ENCODE measurements at regions not wholly inside any gene's neighbourhood (a gene's known extent, or its start where the extent isn't known, plus 50 kb on each side); places are given as distances from the start of the nearest gene placed in this dataset.
A peak's percentile ranks its signal among the peaks of the same experiment; 100 is the strongest.

DNA sequence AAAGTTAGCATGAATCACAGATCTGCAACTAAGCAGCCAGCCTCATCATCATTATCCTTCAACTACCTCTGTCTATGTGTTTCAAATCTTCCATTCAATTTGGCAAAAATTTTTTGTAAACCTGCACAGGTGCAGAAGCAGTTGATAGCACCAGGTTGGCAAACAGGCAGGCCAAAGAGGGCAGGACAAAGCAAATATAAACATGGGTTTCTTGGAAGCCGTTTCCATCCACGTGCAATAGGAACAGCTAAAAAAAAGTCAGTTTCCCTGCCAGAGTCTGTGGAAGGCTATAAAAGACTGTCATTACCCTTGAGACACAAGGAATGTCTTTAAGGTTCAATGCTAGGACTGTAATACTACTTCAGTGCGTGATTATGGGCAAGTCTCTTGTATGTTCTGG is 253.2 kb downstream of the PDHA2 start:
- H3K4me3 Mint-ChIP-seq = peak overlapping the region in 1 of 7 donors; percentile 5
- Histone ChIP-seq H3K27me3 (ENCODE audit: insufficient read depth, low read length, poor library complexity, severe bottlenecking) (no peaks in the 10 kb centered on the region), H3K36me3 (ENCODE audit: insufficient read depth, low read length) (no peaks in the 10 kb centered on the region), H3K9me3 (ENCODE audit: low read length) (no peaks in the 10 kb centered on the region), H3K4me3 (ENCODE audit: low read length) (no peak overlapping the region), H3K4me1 (ENCODE audit: insufficient read depth, low read length) (no peaks in the 10 kb centered on the region), H3K27ac (ENCODE audit: low read depth, low read length) (no peak overlapping the region)
- DNase-seq = no peak
- no peaks in the 10 kb centered on the region for H3K4me1 Mint-ChIP-seq
- ChIA-PET POLR2A (no interaction called here), CTCF (no interaction called here)
- H3K36me3 Mint-ChIP-seq = peaks cover 0 to 1% (median 0%) of the 10 kb centered on the region in 3 donors
- no peak overlapping the region for H3K27ac Mint-ChIP-seq
- H3K27me3 Mint-ChIP-seq = no peaks in the 10 kb centered on the region
- H3K9me3 Mint-ChIP-seq = peaks cover 2 to 24% (median 4%) of the 10 kb centered on the region in 5 donors

DNA sequence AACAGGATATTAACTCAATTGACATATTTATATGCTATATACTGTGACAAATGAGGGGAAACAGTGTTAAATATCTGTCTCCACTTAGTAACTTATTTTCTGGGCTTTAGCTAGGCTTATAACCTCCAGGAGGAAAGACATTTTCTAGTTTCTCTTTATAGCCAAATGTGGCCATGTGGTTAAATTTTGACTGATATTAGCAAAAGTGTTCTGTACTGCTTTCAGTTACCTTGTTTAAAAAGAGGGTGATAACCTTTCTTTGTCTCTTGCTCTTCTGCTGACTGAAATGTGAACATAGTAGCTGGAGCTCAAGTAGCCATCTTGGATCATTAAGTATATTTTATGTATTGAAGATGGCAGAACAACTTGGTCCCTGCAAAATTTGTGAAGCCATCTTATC is 253.7 kb downstream of the PDHA2 start:
- Histone ChIP-seq H3K27ac (ENCODE audit: low read depth, low read length) (no peak overlapping the region), H3K4me1 (ENCODE audit: insufficient read depth, low read length) (no peaks in the 10 kb centered on the region), H3K4me3 (ENCODE audit: low read length) (no peak overlapping the region), H3K9me3 (ENCODE audit: low read length) (no peaks in the 10 kb centered on the region), H3K36me3 (ENCODE audit: insufficient read depth, low read length) (no peaks in the 10 kb centered on the region), H3K27me3 (ENCODE audit: insufficient read depth, low read length, poor library complexity, severe bottlenecking) (no peaks in the 10 kb centered on the region)
- Mint-ChIP-seq H3K4me1 (no peaks in the 10 kb centered on the region), H3K27ac (no peak overlapping the region), H3K9me3 (peaks cover 2 to 23% (median 4%) of the 10 kb centered on the region in 5 donors), H3K36me3 (peaks cover 0 to 1% (median 0%) of the 10 kb centered on the region in 3 donors), H3K27me3 (no peaks in the 10 kb centered on the region), H3K4me3 (no peak overlapping the region)
- ChIA-PET CTCF (no interaction called here), POLR2A (no interaction called here)
- DNase-seq = no peak

DNA sequence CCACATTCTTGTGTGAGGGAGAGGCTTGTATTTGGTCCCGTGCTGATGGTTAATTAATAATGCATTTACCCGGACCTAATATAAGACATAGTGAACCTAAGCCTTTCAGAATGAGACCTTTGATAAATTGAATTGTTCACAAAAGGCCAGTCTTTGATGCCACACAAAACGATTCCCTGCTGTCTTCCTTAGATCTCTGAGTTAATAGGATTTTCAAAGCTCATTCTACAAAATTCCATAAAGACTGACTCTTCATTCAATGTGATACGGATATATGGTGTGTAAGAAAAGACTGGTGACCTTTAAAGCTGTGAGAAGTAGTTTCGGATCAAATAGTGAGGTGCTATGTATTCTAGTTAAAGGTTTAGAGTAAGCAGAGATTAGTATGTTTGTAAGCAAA is 254.3 kb downstream of the PDHA2 start:
- Histone ChIP-seq H3K4me1 (ENCODE audit: insufficient read depth, low read length) (no peaks in the 10 kb centered on the region), H3K27ac (ENCODE audit: low read depth, low read length) (no peak overlapping the region), H3K4me3 (ENCODE audit: low read length) (no peak overlapping the region), H3K9me3 (ENCODE audit: low read length) (no peaks in the 10 kb centered on the region), H3K36me3 (ENCODE audit: insufficient read depth, low read length) (no peaks in the 10 kb centered on the region), H3K27me3 (ENCODE audit: insufficient read depth, low read length, poor library complexity, severe bottlenecking) (no peaks in the 10 kb centered on the region)
- Mint-ChIP-seq H3K4me3 (no peak overlapping the region), H3K27me3 (no peaks in the 10 kb centered on the region), H3K4me1 (no peaks in the 10 kb centered on the region), H3K27ac (no peak overlapping the region), H3K36me3 (peaks cover 0 to 1% (median 0%) of the 10 kb centered on the region in 3 donors), H3K9me3 (peaks cover 0 to 17% (median 2%) of the 10 kb centered on the region in 5 donors)
- POLR2A ChIA-PET = no interaction called here
- CTCF ChIA-PET = no interaction called here
- no peak for DNase-seq

DNA sequence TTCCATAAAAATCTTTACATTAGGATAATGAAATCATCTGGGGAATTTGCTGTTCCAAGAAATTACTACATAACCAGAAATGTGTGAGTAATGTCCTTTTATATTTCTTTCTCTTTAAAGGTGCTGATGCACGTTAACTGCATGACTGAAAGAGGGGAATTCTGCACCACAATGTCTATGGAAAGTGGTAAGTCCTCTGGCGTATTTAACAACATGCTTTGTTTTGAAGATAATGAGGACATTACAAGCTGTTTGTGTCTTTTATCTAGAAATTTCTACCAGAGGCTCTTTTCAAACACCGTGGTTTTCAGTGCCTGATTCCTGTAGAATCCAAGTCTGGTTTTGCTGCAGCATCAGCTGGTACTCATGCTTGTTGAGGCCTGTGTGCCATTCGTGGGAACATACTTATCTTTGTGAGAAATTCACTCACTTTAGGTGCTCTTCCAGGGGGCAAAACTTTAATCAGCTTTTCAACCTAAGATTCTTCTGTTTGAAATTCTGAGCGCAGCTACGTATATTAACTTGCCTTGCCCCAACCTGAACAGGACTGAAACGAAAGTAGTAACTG is 257.2 kb downstream of the PDHA2 start:
- ChIA-PET CTCF (no interaction called here), POLR2A (no interaction called here)
- no peak overlapping the region for H3K4me3 ChIP-seq (ENCODE audit: low read length)
- no peaks in the 10 kb centered on the region for H3K9me3 ChIP-seq (ENCODE audit: low read length)
- no peaks in the 10 kb centered on the region for H3K36me3 ChIP-seq (ENCODE audit: insufficient read depth, low read length)
- Mint-ChIP-seq H3K36me3 (no peaks in the 10 kb centered on the region), H3K9me3 (peaks cover 0 to 20% (median 9%) of the 10 kb centered on the region in 5 donors), H3K4me1 (no peaks in the 10 kb centered on the region), H3K27me3 (no peaks in the 10 kb centered on the region), H3K4me3 (no peak overlapping the region), H3K27ac (no peak overlapping the region)
- no peaks in the 10 kb centered on the region for H3K27me3 ChIP-seq (ENCODE audit: insufficient read depth, low read length, poor library complexity, severe bottlenecking)
- no peaks in the 10 kb centered on the region for H3K4me1 ChIP-seq (ENCODE audit: insufficient read depth, low read length)
- no peak overlapping the region for H3K27ac ChIP-seq (ENCODE audit: low read depth, low read length)
- no peak for DNase-seq

DNA sequence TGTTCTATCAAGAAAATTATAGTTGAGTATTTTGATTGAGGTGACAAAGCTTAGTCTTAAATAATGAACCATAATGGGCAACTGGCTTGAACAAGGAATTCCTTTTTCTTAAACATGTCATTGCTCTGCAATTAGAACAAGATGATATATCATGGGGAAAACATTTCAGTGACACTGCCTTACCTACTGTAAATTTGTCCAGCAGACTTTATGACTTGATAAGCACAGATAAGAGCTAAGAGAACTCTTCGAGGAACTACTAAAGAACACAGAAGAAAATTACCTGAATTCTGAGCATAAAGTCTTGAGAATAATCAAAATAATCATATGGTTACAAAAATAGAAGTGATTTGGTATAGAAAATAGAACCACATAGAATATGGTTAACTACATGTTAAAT is 257.8 kb downstream of the PDHA2 start:
- no peaks in the 10 kb centered on the region for H3K36me3 Mint-ChIP-seq
- no peak for DNase-seq
- H3K4me3 ChIP-seq (ENCODE audit: low read length) = no peak overlapping the region
- CTCF ChIA-PET = no interaction called here
- no peak overlapping the region for H3K4me3 Mint-ChIP-seq
- no peaks in the 10 kb centered on the region for H3K4me1 ChIP-seq (ENCODE audit: insufficient read depth, low read length)
- no peaks in the 10 kb centered on the region for H3K4me1 Mint-ChIP-seq
- POLR2A ChIA-PET = no interaction called here
- no peaks in the 10 kb centered on the region for H3K27me3 ChIP-seq (ENCODE audit: insufficient read depth, low read length, poor library complexity, severe bottlenecking)
- H3K27me3 Mint-ChIP-seq = no peaks in the 10 kb centered on the region
- no peak overlapping the region for H3K27ac ChIP-seq (ENCODE audit: low read depth, low read length)
- H3K9me3 Mint-ChIP-seq = peaks cover 0 to 20% (median 9%) of the 10 kb centered on the region in 5 donors
- H3K9me3 ChIP-seq (ENCODE audit: low read length) = no peaks in the 10 kb centered on the region
- no peak overlapping the region for H3K27ac Mint-ChIP-seq
- no peaks in the 10 kb centered on the region for H3K36me3 ChIP-seq (ENCODE audit: insufficient read depth, low read length)

GRCh38 chr4:96099031-96099430 is 259.1 kb downstream of the PDHA2 start:
- Mint-ChIP-seq H3K4me1 (no peaks in the 10 kb centered on the region), H3K36me3 (no peaks in the 10 kb centered on the region), H3K9me3 (peaks cover 0 to 22% (median 13%) of the 10 kb centered on the region in 5 donors), H3K27me3 (no peaks in the 10 kb centered on the region), H3K4me3 (no peak overlapping the region), H3K27ac (no peak overlapping the region)
- Histone ChIP-seq H3K9me3 (ENCODE audit: low read length) (no peaks in the 10 kb centered on the region), H3K36me3 (ENCODE audit: insufficient read depth, low read length) (no peaks in the 10 kb centered on the region), H3K27ac (ENCODE audit: low read depth, low read length) (no peak overlapping the region), H3K27me3 (ENCODE audit: insufficient read depth, low read length, poor library complexity, severe bottlenecking) (no peaks in the 10 kb centered on the region), H3K4me1 (ENCODE audit: insufficient read depth, low read length) (no peaks in the 10 kb centered on the region), H3K4me3 (ENCODE audit: low read length) (no peak overlapping the region)
- CTCF ChIA-PET = no interaction called here
- POLR2A ChIA-PET = no interaction called here
- no peak for DNase-seq

GRCh38 chr4:96102541-96103026 is 262.7 kb downstream of the PDHA2 start:
- POLR2A ChIA-PET = no interaction called here
- CTCF ChIA-PET = no interaction called here
- H3K27ac ChIP-seq (ENCODE audit: low read depth, low read length) = no peak overlapping the region
- no peaks in the 10 kb centered on the region for H3K27me3 ChIP-seq (ENCODE audit: insufficient read depth, low read length, poor library complexity, severe bottlenecking)
- H3K9me3 Mint-ChIP-seq = peaks cover 0 to 27% (median 13%) of the 10 kb centered on the region in 5 donors
- no peak for DNase-seq
- H3K27ac Mint-ChIP-seq = no peak overlapping the region
- no peak overlapping the region for H3K4me3 Mint-ChIP-seq
- no peak overlapping the region for H3K4me3 ChIP-seq (ENCODE audit: low read length)
- no peaks in the 10 kb centered on the region for H3K27me3 Mint-ChIP-seq
- no peaks in the 10 kb centered on the region for H3K4me1 ChIP-seq (ENCODE audit: insufficient read depth, low read length)
- no peaks in the 10 kb centered on the region for H3K9me3 ChIP-seq (ENCODE audit: low read length)
- H3K36me3 ChIP-seq (ENCODE audit: insufficient read depth, low read length) = no peaks in the 10 kb centered on the region
- no peaks in the 10 kb centered on the region for H3K36me3 Mint-ChIP-seq
- H3K4me1 Mint-ChIP-seq = no peaks in the 10 kb centered on the region

- Histone ChIP-seq H3K9me3 (ENCODE audit: low read length) (no peaks in the 10 kb centered on the region), H3K4me1 (ENCODE audit: insufficient read depth, low read length) (no peaks in the 10 kb centered on the region), H3K36me3 (ENCODE audit: insufficient read depth, low read length) (no peaks in the 10 kb centered on the region), H3K4me3 (ENCODE audit: low read length) (no peak overlapping the region), H3K27ac (ENCODE audit: low read depth, low read length) (no peak overlapping the region), H3K27me3 (ENCODE audit: insufficient read depth, low read length, poor library complexity, severe bottlenecking) (no peaks in the 10 kb centered on the region)
- H3K4me3 Mint-ChIP-seq = no peak overlapping the region
- H3K4me1 Mint-ChIP-seq = no peaks in the 10 kb centered on the region
- DNase-seq = no peak
- H3K27ac Mint-ChIP-seq = no peak overlapping the region
- no peaks in the 10 kb centered on the region for H3K27me3 Mint-ChIP-seq
- peaks cover 4 to 27% (median 13%) of the 10 kb centered on the region in 5 donors for H3K9me3 Mint-ChIP-seq
- CTCF ChIA-PET = no interaction called here
- H3K36me3 Mint-ChIP-seq = no peaks in the 10 kb centered on the region
- POLR2A ChIA-PET = no interaction called here
Observed at GRCh38 chr4:96103086-96103485, 263.2 kb downstream of the PDHA2 start.

- H3K9me3 ChIP-seq (ENCODE audit: low read length) = no peaks in the 10 kb centered on the region
- no peak for DNase-seq
- ChIA-PET POLR2A (no interaction called here), CTCF (no interaction called here)
- no peaks in the 10 kb centered on the region for H3K36me3 ChIP-seq (ENCODE audit: insufficient read depth, low read length)
- Mint-ChIP-seq H3K36me3 (no peaks in the 10 kb centered on the region), H3K9me3 (peaks cover 5 to 25% (median 8%) of the 10 kb centered on the region in 5 donors), H3K27me3 (no peaks in the 10 kb centered on the region), H3K4me3 (no peak overlapping the region), H3K4me1 (no peaks in the 10 kb centered on the region), H3K27ac (no peak overlapping the region)
- H3K27me3 ChIP-seq (ENCODE audit: insufficient read depth, low read length, poor library complexity, severe bottlenecking) = no peaks in the 10 kb centered on the region
- no peak overlapping the region for H3K27ac ChIP-seq (ENCODE audit: low read depth, low read length)
- no peak overlapping the region for H3K4me3 ChIP-seq (ENCODE audit: low read length)
- no peaks in the 10 kb centered on the region for H3K4me1 ChIP-seq (ENCODE audit: insufficient read depth, low read length)
Observed at GRCh38 chr4:96108146-96108545, 268.3 kb downstream of the PDHA2 start.

Data from CD8-positive, alpha-beta memory T cell (primary cell).